ENCODE measurements at regions not wholly inside any gene's neighbourhood (a gene's known extent, or its start where the extent isn't known, plus 50 kb on each side); places are given as distances from the start of the nearest gene placed in this dataset.

- H3K27ac Mint-ChIP-seq (ENCODE audit: unreplicated experiment) = no peak overlapping the region
- H3K4me1 Mint-ChIP-seq = no peaks in the 10 kb centered on the region
- H3K9me3 Mint-ChIP-seq = peaks cover 3% of the 10 kb centered on the region
- no peaks in the 10 kb centered on the region for H3K36me3 Mint-ChIP-seq (ENCODE audit: low read depth)
- DNase-seq (ENCODE audit: low read depth, low spot score) = no peak
- no peaks in the 10 kb centered on the region for H3K27me3 Mint-ChIP-seq (ENCODE audit: low read depth)
- no peak for TF ChIP-seq CTCF (conservative IDR thresholded peaks at IDR 0.05)
- H3K4me3 Mint-ChIP-seq = no peak overlapping the region
Measured at GRCh38 chr4:7132730-7133582, 59.4 kb upstream of the SORCS2 start.

GRCh38 chr4:7132249-7132648, 60.1 kb upstream of the SORCS2 start:
- H3K4me3 Mint-ChIP-seq = no peak overlapping the region
- no peaks in the 10 kb centered on the region for H3K36me3 Mint-ChIP-seq (ENCODE audit: low read depth)
- H3K9me3 Mint-ChIP-seq = peaks cover 3% of the 10 kb centered on the region
- no peak for DNase-seq (ENCODE audit: low read depth, low spot score)
- H3K27me3 Mint-ChIP-seq (ENCODE audit: low read depth) = no peaks in the 10 kb centered on the region
- H3K27ac Mint-ChIP-seq (ENCODE audit: unreplicated experiment) = no peak overlapping the region
- TF ChIP-seq CTCF (conservative IDR thresholded peaks at IDR 0.05) = no peak
- no peaks in the 10 kb centered on the region for H3K4me1 Mint-ChIP-seq

GRCh38 chr4:7131498-7132031, 60.8 kb upstream of the SORCS2 start:
- no peak for TF ChIP-seq CTCF (conservative IDR thresholded peaks at IDR 0.05)

GRCh38 chr4:7130621-7131211, 61.6 kb upstream of the SORCS2 start:
- Mint-ChIP-seq H3K4me1 (no peaks in the 10 kb centered on the region), H3K36me3 (ENCODE audit: low read depth) (no peaks in the 10 kb centered on the region), H3K27ac (ENCODE audit: unreplicated experiment) (no peak overlapping the region), H3K9me3 (peaks cover 3% of the 10 kb centered on the region), H3K27me3 (ENCODE audit: low read depth) (no peaks in the 10 kb centered on the region), H3K4me3 (no peak overlapping the region)
- no peak for TF ChIP-seq CTCF (conservative IDR thresholded peaks at IDR 0.05)
- DNase-seq (ENCODE audit: low read depth, low spot score) = no peak

More at GRCh38 chr4:7131498-7132031, 60.8 kb upstream of the SORCS2 start:
- Mint-ChIP-seq H3K27me3 (ENCODE audit: low read depth) (no peaks in the 10 kb centered on the region), H3K36me3 (ENCODE audit: low read depth) (no peaks in the 10 kb centered on the region), H3K9me3 (peaks cover 3% of the 10 kb centered on the region), H3K27ac (ENCODE audit: unreplicated experiment) (no peak overlapping the region), H3K4me1 (no peaks in the 10 kb centered on the region), H3K4me3 (no peak overlapping the region)
- no peak for DNase-seq (ENCODE audit: low read depth, low spot score)

GRCh38 chr4:7129871-7130620, 62.2 kb upstream of the GRPEL1 start:
- Mint-ChIP-seq H3K4me3 (no peak overlapping the region), H3K36me3 (ENCODE audit: low read depth) (no peaks in the 10 kb centered on the region), H3K27me3 (ENCODE audit: low read depth) (no peaks in the 10 kb centered on the region), H3K27ac (ENCODE audit: unreplicated experiment) (peak overlapping the region; percentile 43), H3K9me3 (peaks cover 3% of the 10 kb centered on the region), H3K4me1 (peaks cover under 1% of the 10 kb centered on the region)
- no peak for TF ChIP-seq CTCF (conservative IDR thresholded peaks at IDR 0.05)
- no peak for DNase-seq (ENCODE audit: low read depth, low spot score)

All from neural crest cell (in vitro differentiated cells).